ENCODE measurements at regions not wholly inside any gene's neighbourhood (a gene's known extent, or its start where the extent isn't known, plus 50 kb on each side); places are given as distances from the start of the nearest gene placed in this dataset.

DNA sequence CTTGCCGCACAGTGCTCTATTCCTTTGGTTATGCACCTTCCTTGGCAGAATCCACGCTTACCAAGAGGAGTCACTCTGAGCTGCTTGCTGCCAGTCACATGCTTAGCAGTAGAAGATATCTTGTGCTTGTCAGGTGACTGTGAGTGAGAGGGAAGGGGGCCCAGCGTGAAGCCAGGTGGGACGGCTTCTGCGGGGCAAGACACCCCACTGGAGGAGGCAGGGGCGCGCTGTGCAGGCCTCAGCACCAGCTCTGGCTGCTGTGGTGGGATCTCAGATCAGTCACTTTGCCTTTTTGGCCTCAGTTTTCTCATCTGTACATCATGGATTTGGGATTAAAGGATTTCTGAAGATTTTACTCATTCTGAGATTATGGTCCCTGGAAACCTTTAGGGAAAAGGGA, 63.9 kb upstream of the B3GAT1 start:
- no peak overlapping the region for H3K4me3 ChIP-seq (ENCODE audit: low read depth, low read length)
- no peak for DNase-seq (ENCODE audit: low read depth)
- TF ChIP-seq, protein P1, sequence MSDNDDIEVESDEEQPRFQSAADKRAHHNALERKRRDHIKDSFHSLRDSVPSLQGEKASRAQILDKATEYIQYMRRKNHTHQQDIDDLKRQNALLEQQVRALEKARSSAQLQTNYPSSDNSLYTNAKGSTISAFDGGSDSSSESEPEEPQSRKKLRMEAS (IDR thresholded peaks at IDR 0.05; ENCODE audit: low read depth, low read length) = no peak
- TF ChIP-seq, protein P2, sequence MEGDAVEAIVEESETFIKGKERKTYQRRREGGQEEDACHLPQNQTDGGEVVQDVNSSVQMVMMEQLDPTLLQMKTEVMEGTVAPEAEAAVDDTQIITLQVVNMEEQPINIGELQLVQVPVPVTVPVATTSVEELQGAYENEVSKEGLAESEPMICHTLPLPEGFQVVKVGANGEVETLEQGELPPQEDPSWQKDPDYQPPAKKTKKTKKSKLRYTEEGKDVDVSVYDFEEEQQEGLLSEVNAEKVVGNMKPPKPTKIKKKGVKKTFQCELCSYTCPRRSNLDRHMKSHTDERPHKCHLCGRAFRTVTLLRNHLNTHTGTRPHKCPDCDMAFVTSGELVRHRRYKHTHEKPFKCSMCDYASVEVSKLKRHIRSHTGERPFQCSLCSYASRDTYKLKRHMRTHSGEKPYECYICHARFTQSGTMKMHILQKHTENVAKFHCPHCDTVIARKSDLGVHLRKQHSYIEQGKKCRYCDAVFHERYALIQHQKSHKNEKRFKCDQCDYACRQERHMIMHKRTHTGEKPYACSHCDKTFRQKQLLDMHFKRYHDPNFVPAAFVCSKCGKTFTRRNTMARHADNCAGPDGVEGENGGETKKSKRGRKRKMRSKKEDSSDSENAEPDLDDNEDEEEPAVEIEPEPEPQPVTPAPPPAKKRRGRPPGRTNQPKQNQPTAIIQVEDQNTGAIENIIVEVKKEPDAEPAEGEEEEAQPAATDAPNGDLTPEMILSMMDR (IDR thresholded peaks at IDR 0.05; ENCODE audit: low read depth, low read length) = no peak
- TF ChIP-seq MYC (IDR thresholded peaks at IDR 0.05; ENCODE audit: low read depth, low read length) = no peak
- TF ChIP-seq POLR2A (IDR thresholded peaks at IDR 0.05; ENCODE audit: extremely low read depth, insufficient read length) = no peak

GRCh38 chr11:134474942-134475341, 62.9 kb upstream of the B3GAT1 start:
- peak; percentile 56 for DNase-seq (ENCODE audit: low read depth)
- H3K4me3 ChIP-seq (ENCODE audit: low read depth, low read length) = no peak overlapping the region
- TF ChIP-seq, protein P1 (IDR thresholded peaks at IDR 0.05; ENCODE audit: low read depth, low read length) = no peak
- TF ChIP-seq POLR2A (IDR thresholded peaks at IDR 0.05; ENCODE audit: extremely low read depth, insufficient read length) = no peak
- TF ChIP-seq, protein P2 (IDR thresholded peaks at IDR 0.05; ENCODE audit: low read depth, low read length) = no peak
- no peak for TF ChIP-seq MYC (IDR thresholded peaks at IDR 0.05; ENCODE audit: low read depth, low read length)

- H3K4me3 ChIP-seq (ENCODE audit: low read depth, low read length) = no peak overlapping the region
- TF ChIP-seq MYC (IDR thresholded peaks at IDR 0.05; ENCODE audit: low read depth, low read length) (no peak), POLR2A (IDR thresholded peaks at IDR 0.05; ENCODE audit: extremely low read depth, insufficient read length) (no peak)
- TF ChIP-seq, protein P2 (IDR thresholded peaks at IDR 0.05; ENCODE audit: low read depth, low read length) = no peak
- TF ChIP-seq, protein P1 (IDR thresholded peaks at IDR 0.05; ENCODE audit: low read depth, low read length) = no peak
- DNase-seq (ENCODE audit: low read depth) = no peak
These were observed 62.2 kb upstream of the B3GAT1 start for GRCh38 chr11:134474070-134474860.

GRCh38 chr11:134471716-134472455, 59.8 kb upstream of the B3GAT1 start:
- H3K4me3 ChIP-seq (ENCODE audit: low read depth, low read length) = no peak overlapping the region
- DNase-seq (ENCODE audit: low read depth) = no peak
- no peak for TF ChIP-seq POLR2A (IDR thresholded peaks at IDR 0.05; ENCODE audit: extremely low read depth, insufficient read length)
- TF ChIP-seq, protein P2 (IDR thresholded peaks at IDR 0.05; ENCODE audit: low read depth, low read length) = no peak
- TF ChIP-seq, protein P1 (IDR thresholded peaks at IDR 0.05; ENCODE audit: low read depth, low read length) = no peak
- TF ChIP-seq MYC (IDR thresholded peaks at IDR 0.05; ENCODE audit: low read depth, low read length) = no peak

DNA sequence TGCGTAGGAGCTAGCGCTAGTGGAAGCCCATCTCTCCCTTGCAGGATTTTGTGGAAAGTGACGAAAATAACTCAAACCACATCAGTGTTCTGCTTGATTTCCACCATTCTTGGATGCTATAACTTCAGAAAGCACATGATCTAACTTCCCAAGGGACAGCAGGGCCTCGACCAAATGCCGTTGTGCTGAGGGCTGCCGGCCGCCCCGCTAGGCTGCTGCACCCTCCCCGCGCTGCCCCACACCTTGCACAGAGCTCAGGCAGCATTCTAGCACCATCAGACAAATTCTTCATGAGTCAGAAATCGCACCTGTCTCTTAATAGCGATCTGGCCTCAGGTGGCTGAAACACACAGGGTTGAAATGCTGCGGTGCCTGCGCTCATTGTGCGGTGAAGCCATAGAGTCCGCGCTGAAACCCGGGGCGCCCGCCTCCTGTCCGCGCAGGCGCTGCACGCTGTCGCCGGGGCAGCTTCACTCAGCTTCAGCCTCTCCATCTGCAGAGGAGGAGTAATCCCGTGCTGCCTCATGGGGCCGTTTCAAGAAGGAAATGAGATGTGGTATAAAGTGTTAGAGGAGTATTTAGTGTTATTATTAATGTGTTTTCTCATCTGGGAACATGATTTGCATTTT, 59.2 kb upstream of the B3GAT1 start:
- no peak overlapping the region for H3K4me3 ChIP-seq (ENCODE audit: low read depth, low read length)
- TF ChIP-seq, protein P1 (IDR thresholded peaks at IDR 0.05; ENCODE audit: low read depth, low read length) = no peak
- TF ChIP-seq POLR2A (IDR thresholded peaks at IDR 0.05; ENCODE audit: extremely low read depth, insufficient read length) (no peak), MYC (IDR thresholded peaks at IDR 0.05; ENCODE audit: low read depth, low read length) (no peak)
- TF ChIP-seq, protein P2 (IDR thresholded peaks at IDR 0.05; ENCODE audit: low read depth, low read length) = no peak
- DNase-seq (ENCODE audit: low read depth) = no peak

Measured in NB4 (cell line).